HG03135 (cell line): ENCODE measurements at regions not wholly inside any gene's neighbourhood (a gene's known extent, or its start where the extent isn't known, plus 50 kb on each side); places are given as distances from the start of the nearest gene placed in this dataset.

Experiments used
- ATAC-seq: cut with Tn5 transposase; IDR thresholded peaks from one replicate; pipeline ENCODE4 v1.9.1; 2021; ENCODE audit warnings: mild to moderate bottlenecking, moderate library complexity; ENCODE audit not compliant: unreplicated experiment

DNA sequence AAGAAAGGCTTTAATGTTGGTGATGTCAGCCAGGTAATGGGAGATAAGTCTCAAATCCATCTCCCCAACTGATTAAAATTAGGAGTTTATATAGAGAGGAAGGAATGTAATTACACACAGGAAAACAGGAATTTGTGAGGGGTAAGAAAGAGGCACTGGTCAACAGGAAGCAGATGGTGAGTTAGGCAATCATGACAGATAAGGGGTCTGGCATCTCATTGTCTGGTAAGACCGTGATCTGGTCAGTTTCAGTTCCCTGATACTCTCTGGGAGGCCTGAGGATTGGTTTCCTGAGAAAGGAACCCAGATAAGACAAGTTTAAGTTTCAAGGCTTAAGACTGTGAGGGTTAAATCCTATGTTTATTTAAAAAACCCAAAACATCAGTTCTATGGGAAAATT is 414.7 kb upstream of the ARRDC4 start:
- no peak for ATAC-seq

GRCh38 chr15:97547381-97547780 is 413.1 kb upstream of the ARRDC4 start:
- ATAC-seq: no peak

- ATAC-seq: no peak
These were observed 399.0 kb upstream of the ARRDC4 start for GRCh38 chr15:97561529-97561928.

DNA sequence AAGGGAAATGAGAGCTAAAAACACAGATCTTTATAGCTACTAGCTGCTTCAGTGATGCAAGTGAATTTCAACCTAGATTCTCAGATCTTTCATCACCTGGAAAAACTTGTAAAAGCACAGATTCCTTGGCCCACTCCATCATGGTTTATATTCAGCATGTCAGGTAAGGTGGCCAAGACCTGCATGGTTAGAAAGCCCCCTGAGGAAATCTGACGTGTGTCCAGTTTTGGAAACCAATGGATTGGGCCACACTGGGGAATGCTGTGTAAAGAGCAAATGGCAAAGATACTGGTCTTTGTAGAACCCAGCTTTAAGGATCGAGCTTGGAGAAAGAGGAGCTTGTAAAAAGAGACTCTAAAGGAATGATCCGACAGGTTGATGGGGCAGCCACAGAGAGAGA is 397.0 kb upstream of the ARRDC4 start:
- ATAC-seq: no peak

GRCh38 chr15:97566961-97567360 is 393.5 kb upstream of the ARRDC4 start:
- no peak for ATAC-seq

DNA sequence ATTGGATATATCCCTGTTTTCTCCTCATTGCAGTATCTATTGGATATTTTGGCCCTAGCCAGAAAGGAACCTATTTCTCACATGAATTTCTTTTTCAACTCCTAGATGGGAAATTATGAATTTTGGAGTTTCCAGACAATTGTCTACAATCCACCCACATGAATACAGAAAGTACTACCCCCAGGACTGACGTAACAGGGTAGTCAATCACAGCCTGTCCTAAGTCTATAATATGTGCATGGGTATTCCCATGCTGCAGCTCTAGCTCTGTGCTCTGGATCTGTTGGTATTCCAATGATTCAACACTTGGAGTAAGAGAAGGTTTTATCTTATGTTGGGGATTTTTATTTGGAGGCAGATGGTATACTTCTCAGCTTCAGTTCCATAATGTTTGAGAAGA is 393.1 kb upstream of the ARRDC4 start:
- no peak for ATAC-seq

DNA sequence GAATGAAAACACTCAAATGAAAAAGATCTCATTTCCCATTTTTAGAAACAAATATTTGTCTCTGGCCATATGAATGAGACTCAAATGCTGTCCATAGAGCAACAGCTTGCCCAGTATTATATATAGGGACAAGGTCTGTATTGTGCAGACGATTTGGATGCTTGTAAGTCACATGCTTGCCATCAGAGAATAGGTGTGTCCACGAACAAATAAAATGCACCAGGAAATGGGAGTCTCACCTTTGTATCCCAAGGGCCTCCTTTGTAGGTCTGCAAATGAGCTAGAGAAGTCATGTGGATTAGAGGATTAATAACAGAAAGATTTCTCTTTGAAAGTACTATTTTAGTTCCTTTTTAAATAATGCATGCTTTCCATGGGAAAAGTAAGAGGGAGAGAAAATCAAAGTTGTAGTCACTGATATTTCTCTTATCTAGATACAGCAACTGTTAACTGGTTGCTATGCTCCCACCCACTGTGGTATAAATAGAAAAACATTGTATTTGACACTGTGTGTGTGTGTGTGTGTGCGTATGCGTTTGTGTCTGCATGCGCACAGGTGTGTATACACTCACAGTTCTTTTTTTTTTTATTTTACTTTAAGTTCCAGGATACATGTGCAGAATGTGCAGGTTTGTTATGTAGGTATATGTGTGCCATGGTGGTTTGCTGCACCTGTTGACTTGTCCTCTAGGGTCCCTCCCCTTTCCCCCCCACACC is 383.4 kb upstream of the ARRDC4 start:
- no peak for ATAC-seq

- ATAC-seq: no peak
These were observed 375.1 kb upstream of the ARRDC4 start for GRCh38 chr15:97585408-97585807.

GRCh38 chr15:97592778-97593177 is 367.7 kb upstream of the ARRDC4 start:
- no peak for ATAC-seq

DNA sequence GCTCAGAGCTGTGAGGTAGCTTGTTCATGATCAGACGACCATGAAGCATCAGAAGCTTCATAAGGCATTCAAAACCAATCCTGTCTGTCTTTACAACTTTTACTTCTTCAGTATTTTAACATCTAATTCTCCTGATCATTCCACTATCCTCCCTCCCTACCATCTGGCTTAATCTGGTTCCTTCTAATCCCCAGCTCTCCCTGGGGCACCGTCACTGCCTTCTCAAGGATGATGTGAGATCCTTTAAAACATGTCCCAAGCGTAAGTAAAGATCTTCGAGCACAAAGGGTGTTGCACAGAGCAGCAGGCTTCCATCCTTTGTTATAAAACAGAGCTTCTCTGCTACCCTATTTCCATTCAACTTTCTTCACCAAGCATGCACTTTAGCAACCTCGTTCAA is 362.7 kb upstream of the ARRDC4 start:
- ATAC-seq: no peak

- ATAC-seq: no peak
These were observed 362.1 kb upstream of the ARRDC4 start for GRCh38 chr15:97598353-97598798.

- ATAC-seq: no peak
These were observed 360.3 kb upstream of the ARRDC4 start for GRCh38 chr15:97600190-97600589.

- ATAC-seq: no peak
These were observed 355.8 kb upstream of the ARRDC4 start for GRCh38 chr15:97604677-97605076.

DNA sequence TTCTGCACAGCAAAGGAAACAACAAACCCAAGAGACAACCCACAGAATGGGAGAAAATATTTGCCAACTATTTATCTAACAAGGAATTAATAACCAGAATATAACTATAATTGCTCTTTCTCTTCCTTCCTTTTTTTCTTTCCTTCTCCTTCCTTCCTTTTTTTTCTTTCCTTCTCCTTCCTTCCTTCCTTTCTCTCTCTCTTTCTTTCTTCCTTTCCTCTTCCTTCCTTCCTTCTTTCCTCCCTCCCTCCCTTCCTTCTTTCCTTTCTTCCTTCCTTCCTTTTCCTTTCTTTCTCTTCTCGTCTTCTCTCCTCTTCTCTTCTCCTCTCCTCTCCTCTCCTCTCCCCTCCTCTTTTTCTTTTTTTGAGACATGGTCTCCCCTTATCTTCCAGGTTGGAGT is 345.4 kb upstream of the ARRDC4 start:
- ATAC-seq: no peak

GRCh38 chr15:97623091-97623661 is 337.3 kb upstream of the ARRDC4 start:
- ATAC-seq: no peak

- no peak for ATAC-seq
These were observed 332.9 kb upstream of the ARRDC4 start for GRCh38 chr15:97627634-97628033.

GRCh38 chr15:97645758-97646157 is 314.7 kb upstream of the ARRDC4 start:
- ATAC-seq: no peak

GRCh38 chr15:97648728-97649127 is 311.8 kb upstream of the ARRDC4 start:
- ATAC-seq: no peak

DNA sequence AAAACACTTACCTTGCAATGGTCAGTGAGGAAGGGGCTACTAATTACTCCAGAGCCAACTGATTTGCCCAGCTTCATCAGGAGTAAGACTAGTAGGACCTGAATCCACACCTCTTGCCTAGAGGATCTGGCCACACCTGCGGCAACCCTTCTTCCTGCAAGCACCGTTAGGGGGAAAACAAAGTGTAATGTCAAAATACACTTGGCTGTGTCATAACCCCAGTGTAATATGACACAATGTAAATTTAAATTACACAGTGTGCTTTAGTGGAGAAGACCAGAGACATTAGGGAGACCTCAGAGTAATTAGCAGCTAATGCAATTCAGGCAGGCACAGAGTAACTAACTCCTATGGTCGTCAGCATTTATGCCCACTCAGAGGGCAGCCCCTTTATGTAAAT is 308.5 kb upstream of the ARRDC4 start:
- no peak for ATAC-seq

GRCh38 chr15:97652700-97653167 is 307.8 kb upstream of the ARRDC4 start:
- ATAC-seq: no peak

GRCh38 chr15:97653896-97654295 is 306.6 kb upstream of the ARRDC4 start:
- ATAC-seq: no peak

- no peak for ATAC-seq
These were observed 305.9 kb upstream of the ARRDC4 start for GRCh38 chr15:97654481-97655076.
